HUES48 (cell line): ENCODE measurements at regions not wholly inside any gene's neighbourhood (a gene's known extent, or its start where the extent isn't known, plus 50 kb on each side); places are given as distances from the start of the nearest gene placed in this dataset.

Experiments used
- H3K27ac ChIP-seq: one replicate; pipeline ENCODE4 v1.7.0; 2013; ENCODE audit warnings: low read depth, low read length, inconsistent platforms
- H3K27me3 ChIP-seq: 2 replicates; pipeline ENCODE4 v1.6.1; 2013; ENCODE audit warnings: mild to moderate bottlenecking, low read length; ENCODE audit not compliant: control insufficient read depth, insufficient read depth
- H3K36me3 ChIP-seq: 2 replicates; pipeline ENCODE4 v1.6.1; 2013; ENCODE audit warnings: low read length; ENCODE audit not compliant: control insufficient read depth, insufficient read depth
- H3K4me1 ChIP-seq: 2 replicates; pipeline ENCODE4 v1.6.1; 2013; ENCODE audit warnings: mild to moderate bottlenecking, low read length; ENCODE audit not compliant: control insufficient read depth, insufficient read depth
- H3K4me3 ChIP-seq: 2 replicates; pipeline ENCODE4 v1.5.1; 2013; ENCODE audit warnings: mild to moderate bottlenecking, low read depth, low read length
- H3K9ac ChIP-seq: 2 replicates; pipeline ENCODE4 v1.6.1; 2013; ENCODE audit warnings: mild to moderate bottlenecking, low read depth, low read length, moderate library complexity
- H3K9me3 ChIP-seq: 2 replicates; pipeline ENCODE4 v1.6.1; 2013; ENCODE audit warnings: low read length; ENCODE audit not compliant: control insufficient read depth, insufficient read depth

GRCh38 chr15:68482246-68482645, 50.3 kb upstream of the ITGA11 start:
- no peak overlapping the region for H3K4me3 ChIP-seq
- no peak overlapping the region for H3K9ac ChIP-seq
- no peak overlapping the region for H3K27ac ChIP-seq
- H3K4me1 ChIP-seq, result no peaks in the 10 kb centered on the region; the same call in 1 of the 2 replicates
- no peaks in the 10 kb centered on the region for H3K27me3 ChIP-seq
- no peaks in the 10 kb centered on the region for H3K36me3 ChIP-seq
- no peaks in the 10 kb centered on the region for H3K9me3 ChIP-seq

DNA sequence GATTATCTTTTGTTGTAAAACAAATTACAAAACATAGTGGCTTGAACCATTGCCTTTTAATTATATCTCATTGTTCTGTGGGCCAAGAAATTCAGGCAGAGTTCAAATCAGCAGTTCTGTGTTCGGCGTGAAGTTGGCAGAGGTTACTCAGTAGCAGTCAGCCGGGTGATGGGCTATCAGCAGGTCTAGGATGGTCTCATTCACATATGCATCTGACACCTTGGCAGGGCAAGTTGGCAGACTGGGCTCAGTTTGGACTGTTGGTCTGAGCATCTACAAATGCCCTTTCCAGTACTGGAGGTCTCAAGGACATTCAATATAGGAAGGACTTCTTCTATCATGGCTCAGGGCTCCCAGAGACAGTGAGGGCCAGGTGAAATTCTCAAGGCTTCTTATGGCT, 51.2 kb upstream of the ITGA11 start:
- Histone ChIP-seq H3K27ac (no peak overlapping the region), H3K4me1 (no peaks in the 10 kb centered on the region; the same call in 1 of the 2 replicates), H3K4me3 (no peak overlapping the region), H3K9me3 (0 out of 2 replicates have a peak, but pooled peaks cover 2% of the 10 kb centered on the region), H3K9ac (no peak overlapping the region), H3K27me3 (no peaks in the 10 kb centered on the region), H3K36me3 (no peaks in the 10 kb centered on the region)

GRCh38 chr15:68484220-68484619, 52.3 kb upstream of the ITGA11 start:
- no peak overlapping the region for H3K27ac ChIP-seq

GRCh38 chr15:68484696-68485400, 52.9 kb upstream of the ITGA11 start:
- no peak overlapping the region for H3K9ac ChIP-seq
- no peak overlapping the region for H3K4me3 ChIP-seq
- no peaks in the 10 kb centered on the region for H3K27me3 ChIP-seq
- no peak overlapping the region for H3K27ac ChIP-seq
- H3K4me1 ChIP-seq, result no peaks in the 10 kb centered on the region; the same call in none of the 2 replicates
- no peaks in the 10 kb centered on the region for H3K36me3 ChIP-seq
- H3K9me3 ChIP-seq, result 0 out of 2 replicates have a peak, but pooled peaks cover 2% of the 10 kb centered on the region

More at GRCh38 chr15:68484220-68484619, 52.3 kb upstream of the ITGA11 start:
- Histone ChIP-seq H3K9me3 (0 out of 2 replicates have a peak, but pooled peaks cover 2% of the 10 kb centered on the region), H3K36me3 (no peaks in the 10 kb centered on the region), H3K4me1 (no peaks in the 10 kb centered on the region; the same call in none of the 2 replicates), H3K27me3 (no peaks in the 10 kb centered on the region), H3K4me3 (no peak overlapping the region), H3K9ac (no peak overlapping the region)

GRCh38 chr15:68485721-68486360, 53.9 kb upstream of the ITGA11 start:
- H3K36me3 ChIP-seq, result no peaks in the 10 kb centered on the region
- no peak overlapping the region for H3K9ac ChIP-seq
- 0 out of 2 replicates have a peak, but pooled peaks cover 2% of the 10 kb centered on the region for H3K9me3 ChIP-seq
- no peak overlapping the region for H3K27ac ChIP-seq
- H3K4me3 ChIP-seq, result no peak overlapping the region
- H3K27me3 ChIP-seq, result no peaks in the 10 kb centered on the region
- H3K4me1 ChIP-seq, result no peaks in the 10 kb centered on the region; the same call in none of the 2 replicates

- no peak overlapping the region for H3K9ac ChIP-seq
- H3K4me1 ChIP-seq, result no peaks in the 10 kb centered on the region; the same call in none of the 2 replicates
- no peak overlapping the region for H3K4me3 ChIP-seq
- H3K27me3 ChIP-seq, result no peaks in the 10 kb centered on the region
- H3K36me3 ChIP-seq, result no peaks in the 10 kb centered on the region
- 0 out of 2 replicates have a peak, but pooled peaks cover 2% of the 10 kb centered on the region for H3K9me3 ChIP-seq
- H3K27ac ChIP-seq, result no peak overlapping the region
These were observed 55.3 kb upstream of the ITGA11 start for GRCh38 chr15:68487087-68487843.

- 0 out of 2 replicates have a peak, but pooled peaks cover 2% of the 10 kb centered on the region for H3K9me3 ChIP-seq
- H3K27me3 ChIP-seq, result no peaks in the 10 kb centered on the region
- H3K4me3 ChIP-seq, result no peak overlapping the region
- H3K4me1 ChIP-seq, result no peaks in the 10 kb centered on the region; the same call in none of the 2 replicates
- H3K9ac ChIP-seq, result no peak overlapping the region
- H3K36me3 ChIP-seq, result no peaks in the 10 kb centered on the region
- H3K27ac ChIP-seq, result no peak overlapping the region
These were observed 56.3 kb upstream of the ITGA11 start for GRCh38 chr15:68488290-68488689.

DNA sequence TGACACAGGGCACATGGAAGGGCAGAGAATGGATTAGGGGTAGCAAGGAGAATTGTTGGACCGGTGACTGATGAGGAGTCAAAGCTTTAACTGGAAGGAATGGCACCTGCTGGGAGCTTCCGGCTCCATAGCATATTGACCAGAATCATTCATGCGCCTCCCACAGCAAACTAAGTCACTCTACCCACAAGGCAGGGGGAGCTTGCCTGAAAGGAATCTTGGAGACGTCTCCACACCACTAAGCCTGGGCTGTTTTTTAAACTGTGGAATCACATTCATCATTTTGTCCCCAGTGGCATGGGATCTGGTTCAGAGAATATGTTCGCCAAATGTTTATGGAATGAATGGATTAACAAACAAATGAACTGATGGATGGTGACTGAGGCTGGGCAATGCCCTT, 57.0 kb upstream of the ITGA11 start:
- Histone ChIP-seq H3K36me3 (no peaks in the 10 kb centered on the region), H3K4me3 (no peak overlapping the region), H3K9ac (no peak overlapping the region), H3K27me3 (no peaks in the 10 kb centered on the region), H3K27ac (no peak overlapping the region), H3K4me1 (no peaks in the 10 kb centered on the region; the same call in none of the 2 replicates), H3K9me3 (0 out of 2 replicates have a peak, but pooled peaks cover 2% of the 10 kb centered on the region)

GRCh38 chr15:68489421-68489820, 57.5 kb upstream of the ITGA11 start:
- Histone ChIP-seq H3K27me3 (no peaks in the 10 kb centered on the region), H3K9me3 (0 out of 2 replicates have a peak, but pooled peaks cover 2% of the 10 kb centered on the region), H3K4me1 (no peaks in the 10 kb centered on the region; the same call in none of the 2 replicates), H3K36me3 (no peaks in the 10 kb centered on the region), H3K9ac (no peak overlapping the region), H3K27ac (no peak overlapping the region), H3K4me3 (no peak overlapping the region)

GRCh38 chr15:68491415-68492106, 59.6 kb upstream of the ITGA11 start:
- Histone ChIP-seq H3K4me3 (no peak overlapping the region), H3K36me3 (no peaks in the 10 kb centered on the region)

More at GRCh38 chr15:68491415-68492106, 59.6 kb upstream of the ITGA11 start:
- Histone ChIP-seq H3K27ac (no peak overlapping the region), H3K27me3 (no peaks in the 10 kb centered on the region), H3K9ac (no peak overlapping the region), H3K4me1 (no peaks in the 10 kb centered on the region; the same call in 1 of the 2 replicates), H3K9me3 (0 out of 2 replicates have a peak, but pooled peaks cover 2% of the 10 kb centered on the region)
